GM12875 (cell line): ENCODE measurements at regions not wholly inside any gene's neighbourhood (a gene's known extent, or its start where the extent isn't known, plus 50 kb on each side); places are given as distances from the start of the nearest gene placed in this dataset.
"Not testable (repeated sequence)": the region's sequence is repeated elsewhere in the genome, so short reads cannot be mapped to it uniquely, and the experiment has no call there.

Source experiments
- H3K4me3 ChIP-seq: one replicate; pipeline ENCODE4 v1.5.1; 2011; ENCODE audit warnings: low read depth, low read length, control low read depth

DNA sequence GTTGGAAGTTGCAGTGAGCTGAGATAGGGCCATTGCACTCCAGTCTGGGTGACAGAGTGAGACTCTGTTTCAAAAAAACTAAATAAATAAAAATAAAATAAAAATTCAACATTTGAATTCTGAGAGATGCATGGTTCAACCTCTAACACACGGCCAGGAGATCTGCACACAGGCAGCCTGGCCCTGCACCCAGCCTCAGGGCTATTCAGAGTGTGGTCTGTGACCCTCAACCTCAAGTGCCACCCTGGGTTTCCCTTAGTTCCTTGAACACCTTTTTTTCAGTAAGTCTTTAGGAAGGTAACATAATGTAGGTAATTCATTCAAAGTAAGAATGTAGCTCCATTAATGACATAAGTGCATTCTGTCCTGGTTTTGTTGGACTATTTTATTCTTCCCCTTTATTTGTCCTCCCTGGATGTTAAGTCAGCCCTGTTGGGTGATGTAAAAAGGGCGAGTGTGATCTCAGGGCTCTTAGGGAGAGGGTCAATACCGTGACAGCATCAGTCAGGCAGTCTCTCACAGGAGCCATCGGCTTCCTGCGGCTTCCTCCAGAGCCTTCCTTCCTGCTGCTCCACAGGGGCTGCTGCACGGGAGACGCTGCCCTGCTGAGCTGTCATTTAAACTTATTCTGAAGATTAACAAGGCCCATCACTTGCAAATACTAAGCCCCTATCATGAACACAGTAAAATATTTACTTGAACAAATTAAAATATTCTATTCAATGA, 139.8 kb downstream of the SPATA31A6 start:
- H3K4me3 ChIP-seq: not testable (repeated sequence)

DNA sequence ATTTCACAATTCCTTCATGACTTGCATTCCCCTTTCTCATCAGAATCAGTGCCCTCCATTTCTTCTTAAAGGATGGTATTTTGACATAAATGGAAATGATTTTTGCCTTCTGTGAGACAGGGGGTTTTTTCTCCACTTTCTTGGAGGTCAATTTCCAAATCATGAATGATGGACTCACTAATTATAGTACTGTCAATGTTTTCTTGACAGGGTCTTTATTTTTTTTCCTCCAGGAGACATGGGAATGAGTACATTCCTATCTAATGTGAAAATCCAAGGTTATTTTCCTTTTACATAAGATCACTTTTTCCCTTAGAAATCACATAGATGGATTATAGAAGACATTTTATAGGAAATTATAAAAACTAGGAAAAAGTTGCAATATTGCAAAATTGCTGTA, 141.7 kb downstream of the SPATA31A6 start:
- not testable (repeated sequence) for H3K4me3 ChIP-seq

DNA sequence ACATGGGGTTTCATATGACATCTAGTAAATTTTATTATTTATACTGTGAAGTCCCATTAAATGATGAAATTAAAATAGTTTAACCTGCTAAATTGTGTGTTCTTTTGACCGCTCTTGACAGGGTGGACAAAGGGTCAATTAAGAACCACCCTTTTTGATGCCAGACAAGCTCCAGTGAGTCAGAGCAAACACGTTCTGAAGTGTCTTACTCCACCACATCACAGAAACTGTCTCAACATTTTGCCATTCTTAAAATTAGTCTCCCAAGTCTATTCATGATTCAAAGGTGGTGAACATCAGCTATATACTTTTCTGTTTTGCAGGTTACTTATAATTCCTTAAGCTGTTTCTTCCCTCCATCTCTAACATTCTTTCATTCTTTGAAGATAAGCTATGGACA, 142.1 kb downstream of the SPATA31A6 start:
- not testable (repeated sequence) for H3K4me3 ChIP-seq

- H3K4me3 ChIP-seq: not testable (repeated sequence)
Measured at GRCh38 chr9:42326482-42326881, 143.0 kb downstream of the SPATA31A6 start.

DNA sequence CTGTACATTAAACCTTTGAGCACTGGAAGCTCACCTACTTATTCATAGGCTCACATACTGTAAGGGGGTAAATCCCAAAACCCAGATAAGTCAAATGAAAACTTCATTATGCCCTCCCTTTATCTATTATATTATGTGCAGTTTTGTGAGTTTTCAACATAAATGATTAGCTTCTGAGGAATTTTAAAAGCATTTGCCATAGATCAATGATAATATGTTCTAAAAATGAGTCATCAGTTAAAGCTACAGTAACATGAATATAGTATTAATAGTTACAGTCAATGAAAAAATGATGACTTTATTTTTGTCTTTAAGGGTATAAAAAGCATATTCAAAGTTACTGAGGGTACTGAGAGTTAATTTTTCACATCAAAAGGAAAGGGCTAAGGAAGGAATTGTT, 151.9 kb downstream of the SPATA31A6 start:
- H3K4me3 ChIP-seq: not testable (repeated sequence)

GRCh38 chr9:42335984-42336657, 152.7 kb downstream of the SPATA31A6 start:
- H3K4me3 ChIP-seq: not testable (repeated sequence)

GRCh38 chr9:42338275-42338674, 154.8 kb downstream of the SPATA31A6 start:
- not testable (repeated sequence) for H3K4me3 ChIP-seq

GRCh38 chr9:42339671-42340434, 156.4 kb downstream of the SPATA31A6 start:
- not testable (repeated sequence) for H3K4me3 ChIP-seq

DNA sequence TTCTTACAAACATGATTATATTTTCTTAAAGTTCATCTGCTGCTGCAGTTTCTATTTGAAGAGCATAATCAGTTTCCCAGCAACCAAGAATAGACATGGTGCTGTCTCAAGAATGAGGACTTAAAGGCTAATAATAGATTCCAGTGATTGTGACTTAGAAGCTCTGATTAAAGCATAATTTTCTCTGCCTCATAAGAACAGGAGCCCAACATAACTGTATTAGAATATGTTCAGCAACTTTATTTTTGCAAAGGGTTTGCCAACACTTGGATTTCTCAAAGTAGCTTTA, 156.9 kb downstream of the SPATA31A6 start:
- H3K4me3 ChIP-seq: not testable (repeated sequence)

DNA sequence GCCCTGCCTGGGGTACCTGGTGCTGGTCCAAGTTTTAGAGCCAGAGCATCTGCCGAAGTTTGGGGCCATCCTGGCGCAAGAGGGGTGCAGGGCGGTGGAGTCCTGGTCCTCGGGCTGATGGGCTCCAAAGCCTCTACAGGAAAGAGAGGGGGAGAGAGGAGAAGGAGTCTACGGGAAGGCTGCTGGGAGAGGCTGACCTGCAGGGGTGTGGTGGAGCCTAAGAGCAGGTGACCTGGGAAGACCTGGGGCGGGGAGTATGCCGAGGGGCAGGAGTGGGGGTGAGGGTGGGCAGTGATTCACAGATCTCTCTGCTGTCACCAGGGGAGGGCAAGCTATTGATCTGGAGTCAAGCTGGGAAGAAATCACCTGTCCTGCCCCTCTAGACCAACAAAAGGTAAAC, 158.4 kb downstream of the SPATA31A6 start:
- H3K4me3 ChIP-seq: not testable (repeated sequence)

GRCh38 chr9:42342297-42342696, 158.8 kb downstream of the SPATA31A6 start:
- H3K4me3 ChIP-seq: not testable (repeated sequence)

GRCh38 chr9:42344508-42344907, 161.0 kb downstream of the SPATA31A6 start:
- not testable (repeated sequence) for H3K4me3 ChIP-seq

- not testable (repeated sequence) for H3K4me3 ChIP-seq
Measured at GRCh38 chr9:42346916-42347315, 163.5 kb downstream of the SPATA31A6 start.

DNA sequence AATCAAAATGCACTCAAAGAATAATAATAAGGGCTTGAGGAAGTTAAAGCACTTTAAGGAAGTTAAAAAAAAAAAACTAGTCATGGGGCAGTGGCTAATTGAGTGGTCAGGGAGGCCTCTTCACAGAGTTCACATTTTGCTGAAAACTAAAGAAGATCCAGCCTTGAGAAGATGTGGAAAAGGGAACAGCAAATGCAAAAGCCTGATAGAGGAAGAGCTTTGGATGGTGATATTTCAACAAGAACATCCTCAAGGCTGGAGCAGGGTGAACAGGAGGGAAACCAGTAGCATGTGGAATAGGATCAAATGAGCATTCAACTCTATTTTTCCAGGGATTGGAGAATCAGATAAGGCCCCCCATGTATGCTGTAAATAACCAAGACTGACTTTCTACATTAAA, 165.7 kb downstream of the SPATA31A6 start:
- H3K4me3 ChIP-seq: not testable (repeated sequence)

GRCh38 chr9:42350412-42350811, 167.0 kb downstream of the SPATA31A6 start:
- not testable (repeated sequence) for H3K4me3 ChIP-seq

DNA sequence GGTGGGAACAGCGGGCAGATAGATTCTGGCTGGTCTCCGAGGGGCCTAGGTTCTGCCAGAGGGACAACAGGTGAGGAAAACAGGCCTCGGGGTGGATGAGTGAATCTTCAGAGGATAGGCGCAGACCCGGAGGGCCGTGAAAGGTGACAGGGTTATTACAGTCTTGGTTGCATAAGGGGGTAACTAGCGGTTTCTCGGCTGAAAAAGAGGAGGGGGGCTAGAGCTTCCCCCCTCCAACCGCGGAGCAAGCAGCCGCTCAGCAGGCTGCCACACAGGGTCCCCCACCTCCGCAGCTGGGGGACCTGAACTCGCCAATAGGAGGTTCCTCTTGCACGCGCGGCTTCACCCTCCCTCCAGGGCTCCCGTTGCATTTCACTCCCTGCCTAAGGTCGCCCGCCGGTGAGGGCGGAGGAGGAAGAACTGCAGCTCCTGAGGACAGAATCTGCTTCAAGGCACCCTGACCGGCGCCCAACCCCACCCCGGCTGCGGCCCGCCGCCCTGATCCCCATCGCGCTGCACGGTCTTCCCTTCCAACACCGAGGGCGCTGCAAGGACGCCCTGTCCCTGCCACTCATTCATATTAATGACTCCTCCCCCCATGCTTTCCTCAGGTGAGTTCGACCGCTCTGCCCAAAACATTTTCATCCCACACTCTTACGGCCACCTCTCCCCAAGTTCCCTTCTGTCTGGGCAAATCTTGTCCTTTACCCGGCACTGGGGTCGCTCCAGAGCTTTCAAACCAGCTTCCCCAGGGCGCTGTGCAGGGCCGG, 174.3 kb downstream of the SPATA31A6 start:
- not testable (repeated sequence) for H3K4me3 ChIP-seq

DNA sequence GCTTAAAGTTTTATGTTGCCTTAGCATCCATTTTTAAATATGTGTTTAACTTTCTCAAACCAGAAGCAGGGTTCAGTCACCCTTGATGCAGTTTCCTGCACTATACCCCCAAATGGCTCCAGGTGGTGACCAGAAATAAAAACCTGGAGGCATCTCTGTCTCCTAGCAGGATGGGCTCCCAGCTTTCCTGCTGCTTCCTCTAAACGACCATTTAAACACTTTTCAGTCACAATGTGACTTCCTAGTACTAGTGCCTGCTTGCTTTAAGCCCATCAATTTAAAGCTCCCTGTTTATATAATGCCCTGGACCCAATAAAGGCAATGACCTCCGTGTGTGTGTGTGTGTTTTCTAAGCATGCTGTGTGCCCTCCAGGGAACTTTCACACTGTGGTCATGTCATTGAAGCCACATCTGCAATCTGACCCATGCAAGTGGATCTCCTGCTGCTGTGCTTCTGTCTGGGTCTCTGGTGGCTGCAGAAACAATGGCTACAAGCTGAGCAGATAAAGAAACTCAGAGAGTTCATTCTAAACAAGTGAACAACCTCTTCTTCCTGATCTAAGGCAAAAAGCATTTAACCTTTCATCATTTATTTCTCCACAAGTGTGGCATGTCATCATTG, 175.3 kb downstream of the SPATA31A6 start:
- H3K4me3 ChIP-seq: not testable (repeated sequence)

GRCh38 chr9:42364410-42365243, 181.2 kb downstream of the SPATA31A6 start:
- not testable (repeated sequence) for H3K4me3 ChIP-seq

- H3K4me3 ChIP-seq: not testable (repeated sequence)
Measured at GRCh38 chr9:42365244-42365945, 181.9 kb downstream of the SPATA31A6 start.
